Adrenal gland (tissue), 9 donors: ENCODE measurements at regions not wholly inside any gene's neighbourhood (a gene's known extent, or its start where the extent isn't known, plus 50 kb on each side); places are given as distances from the start of the nearest gene placed in this dataset.

Experiments
- DNase-seq, 7 donors: peaks; one replicate each; pipeline ENCODE4 v3.0.0-alpha.2; 2019 to 2020
- H3K27ac ChIP-seq, 5 donors: fragments of 200-600 bp; sonication (generic) in 4 of 5; 1 replicate in 3 of 5; 2 replicates in 2 of 5; pipeline versions ENCODE4 v1.5.1 to v1.8.0; 2016 to 2020; ENCODE audit warnings: mild to moderate bottlenecking in 1 of 5
- H3K27me3 ChIP-seq: fragments of 200-600 bp; 2 replicates; pipeline ENCODE4 v1.8.0; 2021
- H3K36me3 ChIP-seq, 2 donors: fragments of 200-600 bp; replicated peaks in 1 of 2; 1 replicate in 1 of 2; 2 replicates in 1 of 2; pipeline versions ENCODE4 v1.5.1 to v1.8.0; 2018 to 2022
- H3K4me1 ChIP-seq, 2 donors: fragments of 200-600 bp; replicated peaks in 1 of 2; 1 replicate in 1 of 2; 2 replicates in 1 of 2; pipeline versions ENCODE4 v1.5.1 to v1.8.0; 2018 to 2021
- H3K4me3 ChIP-seq, 4 donors: fragments of 200-600 bp; sonication (generic) in 3 of 4; one replicate each; pipeline ENCODE4 v1.5.1; 2016 to 2018
- H3K9me3 ChIP-seq, 3 donors: fragments of 200-600 bp; sonication (generic) in 1 of 3; replicated peaks in 1 of 3; 1 replicate in 2 of 3; 2 replicates in 1 of 3; pipeline versions ENCODE4 v1.5.1 to v1.8.0; 2016 to 2021
- CTCF ChIP-seq, 6 experiments: fragments of 450-650 bp in 4 of 6; fragments of 200-600 bp in 2 of 6; sonication (generic) in 1 of 6; IDR thresholded peaks; 1 replicate in 5 of 6; 2 replicates in 1 of 6; pipeline versions ENCODE4 v1.5.1 to v1.8.0; 2016 to 2021; ENCODE audit warnings: antibody characterized with exemption in 6 of 6, mild to moderate bottlenecking in 2 of 6, moderate library complexity in 1 of 6
- POLR2A ChIP-seq, 2 donors: fragments of 450-650 bp; IDR thresholded peaks; one replicate each; pipeline ENCODE4 v1.6.1; 2017; ENCODE audit warnings: antibody characterized with exemption in 2 of 2, mild to moderate bottlenecking in 2 of 2, moderate library complexity in 1 of 2
- WGBS, 4 donors: extraction: QIAGEN DNeasy Blood & Tissue Kit in 2 of 4; methylation state at CpG; one replicate each; pipeline versions ENCODE4 v1.1.5 to v1.1.7; 2013 to 2017; 5-methylcytosine and 5-hydroxymethylcytosine counted together
- intact Hi-C, 2 donors: fragments of 100-400 bp; cut with DNase I; formaldehyde crosslinking; loops; one replicate each; pipeline versions ENCODE4 v1.14.1 to v1.15.0; 2022 to 2023
- donor health status: healthy with polysubstance abuse.
- donor health status: Bipolar disorder and iron deficiency.
- donor health status: DM: yes; HTN: yes; CAD: no.
- donor health status: DM: no; HTN: no; CAD: no.
- donor health status: DM: no; HTN: no; CAD: no.

- H3K9me3 ChIP-seq, result no peaks in the 10 kb centered on the region
- no peak overlapping the region for H3K27ac ChIP-seq
- no peaks in the 10 kb centered on the region for H3K36me3 ChIP-seq
- no peak overlapping the region for H3K4me3 ChIP-seq
- TF ChIP-seq CTCF (IDR thresholded peaks at IDR 0.05), result no peak
- no peak for TF ChIP-seq POLR2A (IDR thresholded peaks at IDR 0.05)
- intact Hi-C loops, result no loop called here
- H3K27me3 ChIP-seq, result no peaks in the 10 kb centered on the region
- 72 to 81% (median 77%) methylated on average over 3 of the region's 3 CpGs for WGBS, 4 donors
- no peak for DNase-seq
- H3K4me1 ChIP-seq, result no peaks in the 10 kb centered on the region
Measured at GRCh38 chr14:25955772-25956171, 642.1 kb downstream of the NOVA1 start.

GRCh38 chr14:25953532-25954139, 644.2 kb downstream of the NOVA1 start:
- Histone ChIP-seq H3K4me1 (no peaks in the 10 kb centered on the region), H3K9me3 (no peaks in the 10 kb centered on the region), H3K4me3 (no peak overlapping the region), H3K36me3 (no peaks in the 10 kb centered on the region), H3K27ac (no peak overlapping the region), H3K27me3 (no peaks in the 10 kb centered on the region)
- intact Hi-C loops, result no loop called here
- peak; percentile 41 to 76 (median 61) for DNase-seq
- 49 to 61% (median 55%) methylated on average over 5 of the region's 5 CpGs for WGBS, 4 donors
- TF ChIP-seq CTCF (IDR thresholded peaks at IDR 0.05) (no peak), POLR2A (IDR thresholded peaks at IDR 0.05) (no peak)

GRCh38 chr14:25945746-25946145, 652.1 kb downstream of the NOVA1 start:
- no peaks in the 10 kb centered on the region for H3K4me1 ChIP-seq
- H3K4me3 ChIP-seq, result no peak overlapping the region
- 74 to 83% (median 80%) methylated on average over 1 of the region's 1 CpG for WGBS, 4 donors
- intact Hi-C loops, result no loop called here
- TF ChIP-seq CTCF (IDR thresholded peaks at IDR 0.05) (no peak), POLR2A (IDR thresholded peaks at IDR 0.05) (no peak)
- no peak overlapping the region for H3K27ac ChIP-seq
- DNase-seq, result no peak
- no peaks in the 10 kb centered on the region for H3K27me3 ChIP-seq
- H3K9me3 ChIP-seq, result no peaks in the 10 kb centered on the region
- no peaks in the 10 kb centered on the region for H3K36me3 ChIP-seq

GRCh38 chr14:25944020-25944419, 653.8 kb downstream of the NOVA1 start:
- no peaks in the 10 kb centered on the region for H3K9me3 ChIP-seq
- no peaks in the 10 kb centered on the region for H3K27me3 ChIP-seq
- no peak overlapping the region for H3K27ac ChIP-seq
- H3K4me3 ChIP-seq, result no peak overlapping the region
- no peaks in the 10 kb centered on the region for H3K36me3 ChIP-seq
- WGBS, 4 donors, result 65 to 71% (median 68%) methylated on average over 4 of the region's 4 CpGs
- TF ChIP-seq CTCF (IDR thresholded peaks at IDR 0.05) (no peak), POLR2A (IDR thresholded peaks at IDR 0.05) (no peak)
- no peaks in the 10 kb centered on the region for H3K4me1 ChIP-seq
- intact Hi-C loops, result no loop called here
- no peak for DNase-seq
